Mesendoderm (in vitro differentiated cells): ENCODE measurements at regions not wholly inside any gene's neighbourhood (a gene's known extent, or its start where the extent isn't known, plus 50 kb on each side); places are given as distances from the start of the nearest gene placed in this dataset.
"Not testable (repeated sequence)": the region's sequence is repeated elsewhere in the genome, so short reads cannot be mapped to it uniquely, and the experiment has no call there.

Experiments used
- DNase-seq: peaks from one replicate; pipeline ENCODE4 v3.0.0; 2013
- H2AK5ac ChIP-seq: 2 replicates; pipeline ENCODE4 v1.6.1; 2013; ENCODE audit warnings: low read length, inconsistent platforms
- H2BK120ac ChIP-seq: 2 replicates; pipeline ENCODE4 v1.6.1; 2013; ENCODE audit warnings: low read depth, mild to moderate bottlenecking, low read length, moderate library complexity, mixed read lengths
- H2BK15ac ChIP-seq: replicated peaks from 2 replicates; pipeline ENCODE4 v1.6.1; 2013; ENCODE audit warnings: low read depth, mild to moderate bottlenecking, moderate library complexity
- H2BK5ac ChIP-seq: 2 replicates; pipeline ENCODE4 v1.6.1; 2013; ENCODE audit warnings: low read length, inconsistent platforms
- H3K18ac ChIP-seq: 2 replicates; pipeline ENCODE4 v1.6.1; 2013; ENCODE audit warnings: mild to moderate bottlenecking, low read length, mixed read lengths
- H3K23ac ChIP-seq: one replicate; pipeline ENCODE4 v1.6.1; 2013; ENCODE audit warnings: low read length
- H3K27ac ChIP-seq: 2 replicates; pipeline ENCODE4 v1.5.1; 2013; ENCODE audit warnings: low read depth, mild to moderate bottlenecking, inconsistent platforms, low read length, moderate library complexity
- H3K27me3 ChIP-seq: 2 replicates; pipeline ENCODE4 v1.6.1; 2013; ENCODE audit warnings: low read length, control low read depth, mild to moderate bottlenecking, inconsistent platforms; ENCODE audit not compliant: insufficient read depth, poor library complexity
- H3K36me3 ChIP-seq: 2 replicates; pipeline ENCODE4 v1.6.1; 2013; ENCODE audit warnings: low read length, inconsistent platforms; ENCODE audit not compliant: control insufficient read depth, insufficient read depth
- H3K4ac ChIP-seq: one replicate; pipeline ENCODE4 v1.6.1; 2013; ENCODE audit warnings: low read depth, mild to moderate bottlenecking, low read length, moderate library complexity
- H3K4me1 ChIP-seq: 2 replicates; pipeline ENCODE4 v1.6.1; 2013; ENCODE audit warnings: low read depth, low read length, inconsistent platforms; ENCODE audit not compliant: control insufficient read depth
- H3K4me2 ChIP-seq: 2 replicates; pipeline ENCODE4 v1.6.1; 2013; ENCODE audit warnings: low read length
- H3K4me3 ChIP-seq: 2 replicates; pipeline ENCODE4 v1.5.1; 2013; ENCODE audit warnings: mild to moderate bottlenecking, low read length
- H3K56ac ChIP-seq: one replicate; pipeline ENCODE4 v1.6.1; 2013; ENCODE audit warnings: low read length
- H3K79me1 ChIP-seq: 2 replicates; pipeline ENCODE4 v1.6.1; 2013; ENCODE audit warnings: low read length, inconsistent platforms
- H3K79me2 ChIP-seq: 2 replicates; pipeline ENCODE4 v1.6.1; 2013; ENCODE audit warnings: mild to moderate bottlenecking, low read length; ENCODE audit not compliant: control insufficient read depth, insufficient read depth
- H3K9ac ChIP-seq: 2 replicates; pipeline ENCODE4 v1.6.1; 2013; ENCODE audit warnings: low read length, inconsistent platforms
- H4K5ac ChIP-seq: one replicate; pipeline ENCODE4 v1.6.1; 2013; ENCODE audit warnings: low read length
- H4K8ac ChIP-seq: one replicate; pipeline ENCODE4 v1.6.1; 2013; ENCODE audit warnings: low read depth, mild to moderate bottlenecking, control low read depth, low read length, moderate library complexity
- WGBS: extraction: QIAGEN DNeasy Blood & Tissue Kit; methylation state at CpG from one replicate; pipeline ENCODE4 v1.1.7; 2013; ENCODE audit warnings: low lambda C conversion rate, missing lambda C conversion rate; ENCODE audit not compliant: insufficient coverage; ENCODE audit errors: extremely low coverage; 5-methylcytosine and 5-hydroxymethylcytosine counted together

GRCh38 chr15:98077186-98077585 is 116.7 kb downstream of the ARRDC4 start:
- H2AK5ac ChIP-seq = no peak overlapping the region
- H2BK15ac ChIP-seq = no peak overlapping the region
- no peak overlapping the region for H3K4me2 ChIP-seq
- no peak overlapping the region for H3K4ac ChIP-seq
- no peak overlapping the region for H3K23ac ChIP-seq
- no peak overlapping the region for H3K18ac ChIP-seq
- no peak overlapping the region for H3K27ac ChIP-seq
- no peaks in the 10 kb centered on the region for H3K4me1 ChIP-seq
- no peak overlapping the region for H4K8ac ChIP-seq
- H3K4me3 ChIP-seq = no peak overlapping the region
- DNase-seq = no peak
- no peaks in the 10 kb centered on the region for H3K36me3 ChIP-seq
- no CpG with 5 or more reads among the region's 8 CpGs for WGBS
- no peaks in the 10 kb centered on the region for H3K79me2 ChIP-seq
- H3K56ac ChIP-seq = no peak overlapping the region
- no peaks in the 10 kb centered on the region for H3K27me3 ChIP-seq
- no peaks in the 10 kb centered on the region for H3K79me1 ChIP-seq
- no peak overlapping the region for H2BK120ac ChIP-seq
- H4K5ac ChIP-seq = no peak overlapping the region
- no peak overlapping the region for H2BK5ac ChIP-seq
- no peak overlapping the region for H3K9ac ChIP-seq

DNA sequence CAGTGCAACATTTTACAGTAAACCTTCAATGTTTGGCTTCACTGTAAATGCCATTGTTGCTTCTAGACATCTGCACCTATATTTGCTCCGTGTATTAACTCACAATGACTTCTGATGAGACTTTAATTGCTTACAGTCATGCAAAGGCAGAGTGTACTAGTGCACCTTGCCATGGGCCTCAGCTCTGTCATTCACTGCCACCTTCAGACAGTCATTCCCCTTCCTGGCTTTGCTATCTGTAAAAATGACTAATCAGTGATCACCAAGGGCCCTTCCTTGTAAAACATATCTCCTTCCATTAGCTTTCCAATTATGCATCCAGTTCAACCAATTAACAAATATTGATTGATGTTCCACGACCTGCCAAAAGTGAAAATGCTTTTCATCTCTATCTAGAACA is 120.3 kb downstream of the ARRDC4 start:
- Histone ChIP-seq H2AK5ac (no peak overlapping the region), H4K8ac (no peak overlapping the region), H3K23ac (no peak overlapping the region), H3K4me2 (no peak overlapping the region), H3K9ac (no peak overlapping the region), H3K18ac (no peak overlapping the region), H3K4me3 (no peak overlapping the region), H3K27me3 (no peaks in the 10 kb centered on the region), H3K27ac (no peak overlapping the region), H3K79me2 (no peaks in the 10 kb centered on the region), H3K56ac (no peak overlapping the region), H3K4me1 (no peaks in the 10 kb centered on the region), H4K5ac (no peak overlapping the region), H3K36me3 (no peaks in the 10 kb centered on the region), H3K4ac (no peak overlapping the region), H2BK15ac (no peak overlapping the region), H2BK5ac (no peak overlapping the region), H2BK120ac (no peak overlapping the region), H3K79me1 (no peaks in the 10 kb centered on the region)
- no peak for DNase-seq
- WGBS = no CpG with 5 or more reads among the region's 2 CpGs

GRCh38 chr15:98083203-98083910 is 122.9 kb downstream of the ARRDC4 start:
- H3K27ac ChIP-seq = no peak overlapping the region
- H3K9ac ChIP-seq = no peak overlapping the region
- peak; percentile 17 for DNase-seq
- no peak overlapping the region for H3K4me2 ChIP-seq
- no peak overlapping the region for H2BK120ac ChIP-seq
- no peak overlapping the region for H3K56ac ChIP-seq
- H3K36me3 ChIP-seq = no peaks in the 10 kb centered on the region
- no peak overlapping the region for H3K18ac ChIP-seq
- H3K79me1 ChIP-seq = no peaks in the 10 kb centered on the region
- H4K8ac ChIP-seq = no peak overlapping the region
- no peak overlapping the region for H3K4ac ChIP-seq
- no peak overlapping the region for H2BK5ac ChIP-seq
- no peak overlapping the region for H2AK5ac ChIP-seq
- no CpG with 5 or more reads among the region's 14 CpGs for WGBS
- no peak overlapping the region for H3K23ac ChIP-seq
- no peak overlapping the region for H3K4me3 ChIP-seq
- H3K4me1 ChIP-seq = no peaks in the 10 kb centered on the region
- H2BK15ac ChIP-seq = no peak overlapping the region
- no peak overlapping the region for H4K5ac ChIP-seq
- no peaks in the 10 kb centered on the region for H3K79me2 ChIP-seq
- H3K27me3 ChIP-seq = no peaks in the 10 kb centered on the region

DNA sequence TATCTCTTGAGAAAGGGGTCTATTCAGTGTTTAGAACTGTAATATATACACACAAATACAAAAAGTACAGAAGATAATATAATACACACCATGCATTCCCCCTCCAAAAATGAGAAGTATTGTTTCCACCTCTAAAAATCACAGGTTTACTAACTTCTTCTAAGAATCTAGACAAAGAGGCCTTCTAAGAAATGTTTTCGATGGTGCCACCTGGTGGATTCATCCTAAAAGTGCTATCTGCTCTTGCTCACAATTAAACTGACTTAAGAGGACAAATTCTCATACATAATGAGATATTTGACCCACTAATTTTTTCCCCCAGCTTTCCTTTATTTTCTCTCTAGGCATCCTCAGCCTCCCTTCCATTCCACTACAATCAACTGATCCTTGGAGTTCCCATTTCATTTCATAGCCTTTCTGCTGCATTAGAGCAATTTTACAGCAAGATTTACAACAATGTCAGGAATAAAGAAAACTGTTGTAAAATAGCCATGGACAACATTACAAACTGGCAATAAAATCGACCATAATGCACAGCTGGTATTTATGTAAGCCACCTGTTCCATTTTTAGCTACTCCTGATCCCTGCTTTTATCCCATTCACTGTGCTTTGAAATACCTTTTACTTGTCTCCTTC is 124.6 kb downstream of the ARRDC4 start:
- no peak overlapping the region for H3K56ac ChIP-seq
- H3K36me3 ChIP-seq = no peaks in the 10 kb centered on the region
- H3K79me2 ChIP-seq = no peaks in the 10 kb centered on the region
- H3K27me3 ChIP-seq = no peaks in the 10 kb centered on the region
- peak; percentile 66 for DNase-seq
- H2BK5ac ChIP-seq = no peak overlapping the region
- H3K27ac ChIP-seq = no peak overlapping the region
- H2AK5ac ChIP-seq = no peak overlapping the region
- no CpG with 5 or more reads among the region's 2 CpGs for WGBS
- H3K18ac ChIP-seq = no peak overlapping the region
- H3K79me1 ChIP-seq = no peaks in the 10 kb centered on the region
- H3K4me3 ChIP-seq = no peak overlapping the region
- no peak overlapping the region for H3K23ac ChIP-seq
- H3K4ac ChIP-seq = no peak overlapping the region
- H4K8ac ChIP-seq = no peak overlapping the region
- no peak overlapping the region for H2BK15ac ChIP-seq
- no peak overlapping the region for H2BK120ac ChIP-seq
- no peak overlapping the region for H4K5ac ChIP-seq
- no peak overlapping the region for H3K4me2 ChIP-seq
- H3K4me1 ChIP-seq = no peaks in the 10 kb centered on the region
- H3K9ac ChIP-seq = no peak overlapping the region

DNA sequence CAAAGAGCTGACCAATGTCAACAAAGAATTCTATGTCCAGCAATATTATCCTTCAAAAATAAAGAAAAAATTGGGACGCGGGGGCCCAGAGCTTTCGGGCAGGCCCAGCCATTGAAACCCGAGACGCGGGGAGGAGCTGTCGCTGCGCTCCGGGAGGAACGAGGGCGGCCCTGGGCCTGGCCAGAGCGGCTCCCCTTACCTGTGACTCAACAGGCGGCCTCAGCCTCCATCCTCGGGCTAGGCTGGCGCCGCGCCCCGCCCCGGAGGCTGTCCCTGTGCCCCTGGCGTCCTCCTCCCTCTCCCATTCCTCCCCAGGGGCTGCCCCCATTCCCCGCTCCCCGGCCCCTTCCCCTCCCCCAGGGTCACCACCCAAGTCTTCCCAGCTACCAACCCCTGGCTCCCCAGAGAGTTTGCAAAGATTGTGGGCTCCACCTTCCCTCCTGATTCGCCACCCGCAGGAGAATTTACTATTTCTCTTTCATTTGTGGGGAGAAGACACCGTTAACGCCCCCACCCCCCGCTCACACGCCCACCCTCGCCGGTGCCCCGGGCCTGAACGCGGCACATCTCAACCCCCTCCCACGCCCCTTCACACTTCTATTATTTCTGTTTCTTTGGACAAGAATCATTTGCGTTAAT is 127.9 kb downstream of the ARRDC4 start:
- not testable (repeated sequence) for H2BK15ac ChIP-seq, H2BK5ac ChIP-seq, H3K23ac ChIP-seq, H3K18ac ChIP-seq, H3K27ac ChIP-seq, H3K56ac ChIP-seq, H2BK120ac ChIP-seq, H3K79me2 ChIP-seq, H3K79me1 ChIP-seq, H3K4ac ChIP-seq, H3K9ac ChIP-seq, H3K36me3 ChIP-seq, H2AK5ac ChIP-seq, DNase-seq, H4K8ac ChIP-seq, H3K4me3 ChIP-seq, H3K27me3 ChIP-seq, H4K5ac ChIP-seq, H3K4me1 ChIP-seq, H3K4me2 ChIP-seq
- WGBS = no CpG with 5 or more reads among the region's 35 CpGs
